ENCODE measurements at regions not wholly inside any gene's neighbourhood (a gene's known extent, or its start where the extent isn't known, plus 50 kb on each side); places are given as distances from the start of the nearest gene placed in this dataset.

GRCh38 chr2:118557791-118558190, 289.7 kb downstream of the EN1 start:
- no peak overlapping the region for H3K9ac ChIP-seq (ENCODE audit: low read depth, low read length, poor library complexity, severe bottlenecking)
- H2AFZ ChIP-seq (ENCODE audit: low read length): no peak overlapping the region
- no peak overlapping the region for H3K4me2 ChIP-seq (ENCODE audit: low read depth, low read length, poor library complexity, severe bottlenecking)
- no peaks in the 10 kb centered on the region for H3K27me3 ChIP-seq (ENCODE audit: insufficient read depth, low read length, poor library complexity, severe bottlenecking)
- TF ChIP-seq CTCF (conservative IDR thresholded peaks at IDR 0.05; ENCODE audit: low read length) (no peak), EZH2phosphoT487 (IDR thresholded peaks at IDR 0.05; ENCODE audit: borderline replicate concordance) (no peak)
- no peaks in the 10 kb centered on the region for H3K9me3 ChIP-seq (ENCODE audit: insufficient read depth, low read depth, low read length)
- no peaks in the 10 kb centered on the region for H4K20me1 ChIP-seq (ENCODE audit: insufficient read depth, low read length, poor library complexity, severe bottlenecking)
- no peaks in the 10 kb centered on the region for H3F3A ChIP-seq (ENCODE audit: low read depth)
- H3K79me2 ChIP-seq (ENCODE audit: insufficient read depth, low read length): no peaks in the 10 kb centered on the region
- no peaks in the 10 kb centered on the region for H3K9me2 ChIP-seq (replicated peaks; ENCODE audit: low read depth, low read length)
- H3K4me1 ChIP-seq (ENCODE audit: insufficient read depth, low read length, poor library complexity, severe bottlenecking): no peaks in the 10 kb centered on the region
- H3K36me3 ChIP-seq (ENCODE audit: insufficient read depth, low read length): no peaks in the 10 kb centered on the region
- no peak overlapping the region for H3K4me3 ChIP-seq (ENCODE audit: low read length, poor library complexity, severe bottlenecking)

GRCh38 chr2:118557016-118557415, 290.4 kb downstream of the EN1 start:
- Histone ChIP-seq H3K9me2 (replicated peaks; ENCODE audit: low read depth, low read length) (no peaks in the 10 kb centered on the region), H3F3A (ENCODE audit: low read depth) (no peaks in the 10 kb centered on the region), H3K4me2 (ENCODE audit: low read depth, low read length, poor library complexity, severe bottlenecking) (no peak overlapping the region), H3K9me3 (ENCODE audit: insufficient read depth, low read depth, low read length) (no peaks in the 10 kb centered on the region), H3K4me3 (ENCODE audit: low read length, poor library complexity, severe bottlenecking) (no peak overlapping the region), H3K79me2 (ENCODE audit: insufficient read depth, low read length) (no peaks in the 10 kb centered on the region), H3K9ac (ENCODE audit: low read depth, low read length, poor library complexity, severe bottlenecking) (no peak overlapping the region), H3K27me3 (ENCODE audit: insufficient read depth, low read length, poor library complexity, severe bottlenecking) (no peaks in the 10 kb centered on the region), H3K4me1 (ENCODE audit: insufficient read depth, low read length, poor library complexity, severe bottlenecking) (no peaks in the 10 kb centered on the region), H3K36me3 (ENCODE audit: insufficient read depth, low read length) (no peaks in the 10 kb centered on the region), H4K20me1 (ENCODE audit: insufficient read depth, low read length, poor library complexity, severe bottlenecking) (no peaks in the 10 kb centered on the region), H2AFZ (ENCODE audit: low read length) (no peak overlapping the region)
- TF ChIP-seq EZH2phosphoT487 (IDR thresholded peaks at IDR 0.05; ENCODE audit: borderline replicate concordance): no peak
- TF ChIP-seq CTCF (conservative IDR thresholded peaks at IDR 0.05; ENCODE audit: low read length): no peak

- Histone ChIP-seq H3K36me3 (ENCODE audit: insufficient read depth, low read length) (no peaks in the 10 kb centered on the region), H3K9me3 (ENCODE audit: insufficient read depth, low read depth, low read length) (no peaks in the 10 kb centered on the region), H3K79me2 (ENCODE audit: insufficient read depth, low read length) (no peaks in the 10 kb centered on the region), H3K4me3 (ENCODE audit: low read length, poor library complexity, severe bottlenecking) (no peak overlapping the region), H3K4me1 (ENCODE audit: insufficient read depth, low read length, poor library complexity, severe bottlenecking) (no peaks in the 10 kb centered on the region), H3F3A (ENCODE audit: low read depth) (no peaks in the 10 kb centered on the region), H3K9me2 (replicated peaks; ENCODE audit: low read depth, low read length) (no peaks in the 10 kb centered on the region), H3K27me3 (ENCODE audit: insufficient read depth, low read length, poor library complexity, severe bottlenecking) (no peaks in the 10 kb centered on the region), H4K20me1 (ENCODE audit: insufficient read depth, low read length, poor library complexity, severe bottlenecking) (no peaks in the 10 kb centered on the region), H3K4me2 (ENCODE audit: low read depth, low read length, poor library complexity, severe bottlenecking) (no peak overlapping the region), H3K9ac (ENCODE audit: low read depth, low read length, poor library complexity, severe bottlenecking) (no peak overlapping the region), H2AFZ (ENCODE audit: low read length) (no peak overlapping the region)
- TF ChIP-seq CTCF (conservative IDR thresholded peaks at IDR 0.05; ENCODE audit: low read length): no peak
- TF ChIP-seq EZH2phosphoT487 (IDR thresholded peaks at IDR 0.05; ENCODE audit: borderline replicate concordance): no peak
Measured at GRCh38 chr2:118554616-118555015, 292.8 kb downstream of the EN1 start.
